GM19463 (cell line): ENCODE measurements at regions not wholly inside any gene's neighbourhood (a gene's known extent, or its start where the extent isn't known, plus 50 kb on each side); places are given as distances from the start of the nearest gene placed in this dataset.

ENCODE experiments used
- ATAC-seq: cut with Tn5 transposase; IDR thresholded peaks from one replicate; pipeline ENCODE4 v1.9.1; 2021; ENCODE audit warnings: mild to moderate bottlenecking, moderate library complexity; ENCODE audit not compliant: unreplicated experiment

DNA sequence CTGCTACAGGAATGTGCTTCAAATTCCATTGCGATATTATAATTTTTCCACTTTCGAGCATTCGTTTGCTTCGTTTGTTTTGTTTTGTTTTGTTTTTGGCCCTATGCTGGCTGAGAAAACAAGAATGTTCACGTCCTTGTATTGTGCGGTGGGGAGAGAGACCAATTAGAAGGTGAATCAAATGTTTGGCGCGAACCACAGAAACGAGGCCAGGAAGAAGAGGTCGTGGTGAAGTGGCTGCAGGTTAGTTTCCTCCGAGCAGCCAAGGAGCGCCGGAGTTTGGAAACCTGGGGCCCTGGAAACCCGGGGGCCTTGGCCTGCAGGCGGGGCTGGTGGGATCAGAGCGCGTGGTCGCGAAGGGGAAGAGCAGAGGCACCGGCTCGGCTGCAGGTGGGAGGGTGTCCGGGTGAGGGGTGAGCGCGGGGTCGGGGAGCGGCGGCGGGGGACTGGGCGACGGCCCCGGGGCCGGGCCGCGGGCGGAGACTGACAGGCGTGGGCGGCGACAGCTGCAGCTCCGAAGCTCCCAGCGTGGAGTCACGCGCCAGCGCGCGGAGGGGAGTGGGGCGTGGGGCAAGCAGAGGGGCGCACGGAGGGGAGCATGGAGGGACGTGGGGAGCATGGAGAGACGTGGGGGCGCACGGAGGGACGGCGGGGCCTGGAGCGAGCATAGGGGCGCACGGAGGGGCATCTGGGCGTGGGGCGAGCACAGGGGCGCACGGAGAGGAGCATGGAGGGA, 141.5 kb upstream of the PDE10A start:
- ATAC-seq: no peak

DNA sequence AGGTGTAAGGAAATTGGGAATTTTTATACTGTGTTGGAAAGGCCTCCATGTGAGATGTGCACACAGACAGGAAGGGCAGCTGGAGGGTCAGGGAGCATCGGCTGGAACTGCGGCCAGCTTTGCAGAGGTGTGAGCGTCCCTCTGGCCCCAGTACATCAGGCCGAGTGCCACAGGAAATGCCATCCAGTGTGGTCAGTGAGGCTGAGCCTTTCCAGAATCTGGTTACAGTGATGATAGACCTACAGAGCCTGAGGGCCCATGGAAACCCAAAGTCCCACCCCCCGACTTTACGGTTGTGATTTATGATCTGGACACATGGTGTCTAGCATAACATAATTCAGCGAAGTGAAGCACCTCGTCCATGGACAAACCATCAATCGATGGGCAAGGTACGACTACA, 137.3 kb upstream of the PDE10A start:
- ATAC-seq: no peak

DNA sequence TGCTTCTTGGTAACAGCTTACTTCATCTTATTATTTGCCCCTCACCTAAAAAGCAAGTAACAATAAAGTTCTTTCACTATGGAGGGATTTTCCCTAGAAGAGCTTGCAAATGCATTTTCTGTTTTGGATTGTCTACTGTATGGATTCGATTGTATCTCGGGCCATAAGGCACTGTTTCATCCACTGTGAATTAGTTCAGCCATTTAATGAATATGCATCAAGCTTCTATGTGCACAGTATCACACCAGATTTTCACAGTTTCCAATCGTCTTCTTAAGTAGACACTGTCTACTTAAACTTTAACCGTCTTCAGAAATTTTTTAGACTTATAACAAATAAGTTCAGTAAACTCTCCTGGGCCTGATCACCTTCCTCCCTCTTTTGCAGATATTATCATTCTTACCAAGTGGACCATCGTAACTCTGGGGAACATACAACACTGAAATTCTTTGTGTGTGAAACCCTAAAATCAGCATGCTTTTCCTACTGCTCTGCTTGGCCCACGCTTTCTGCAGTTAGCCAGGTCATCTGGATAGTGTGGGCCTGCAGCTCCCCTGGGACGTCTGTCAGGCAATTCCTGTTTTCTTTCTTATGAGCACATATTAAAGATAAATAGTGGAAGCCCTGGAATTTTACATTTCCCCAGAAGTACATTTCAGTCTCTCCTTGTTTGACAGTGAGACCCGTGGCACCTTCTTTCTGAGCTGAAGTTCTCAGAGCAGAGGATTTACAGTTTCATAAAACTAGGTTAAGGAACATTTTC, 136.5 kb upstream of the PDE10A start:
- no peak for ATAC-seq

DNA sequence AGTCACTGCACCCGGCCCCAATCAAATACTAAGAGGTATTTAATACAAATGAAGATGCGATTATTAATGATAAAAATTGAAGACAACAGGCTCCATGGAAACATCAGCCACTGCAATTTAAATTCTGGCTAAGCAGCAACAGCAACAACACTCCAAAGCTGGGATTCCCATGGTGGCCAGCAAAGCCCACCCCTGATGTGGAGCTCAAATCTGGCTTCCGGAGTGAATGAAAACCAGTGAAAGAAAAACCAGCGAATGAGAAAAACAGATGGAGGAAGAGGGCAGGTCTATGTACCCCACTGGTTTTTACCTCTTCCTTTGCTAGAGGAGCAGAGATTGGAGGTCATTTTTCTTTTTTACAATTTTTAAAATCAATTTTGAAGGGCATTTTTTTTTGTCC, 135.9 kb upstream of the PDE10A start:
- ATAC-seq: no peak

DNA sequence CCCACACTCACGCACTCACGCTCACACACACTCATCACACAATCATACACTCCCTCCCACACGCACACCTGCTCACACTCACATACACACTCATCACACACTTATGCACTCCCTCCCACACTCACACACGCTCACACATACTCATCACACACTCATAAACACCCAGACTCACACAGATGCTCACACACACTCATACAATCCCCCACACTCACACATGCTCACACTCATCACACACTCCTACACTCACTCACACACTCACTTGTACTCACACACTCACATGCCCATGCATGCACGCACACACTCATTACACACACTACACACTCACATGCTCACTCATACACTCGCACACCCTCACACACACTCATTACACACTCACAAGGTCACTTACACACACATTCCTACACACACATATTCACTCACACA, 131.1 kb upstream of the PDE10A start:
- no peak for ATAC-seq

DNA sequence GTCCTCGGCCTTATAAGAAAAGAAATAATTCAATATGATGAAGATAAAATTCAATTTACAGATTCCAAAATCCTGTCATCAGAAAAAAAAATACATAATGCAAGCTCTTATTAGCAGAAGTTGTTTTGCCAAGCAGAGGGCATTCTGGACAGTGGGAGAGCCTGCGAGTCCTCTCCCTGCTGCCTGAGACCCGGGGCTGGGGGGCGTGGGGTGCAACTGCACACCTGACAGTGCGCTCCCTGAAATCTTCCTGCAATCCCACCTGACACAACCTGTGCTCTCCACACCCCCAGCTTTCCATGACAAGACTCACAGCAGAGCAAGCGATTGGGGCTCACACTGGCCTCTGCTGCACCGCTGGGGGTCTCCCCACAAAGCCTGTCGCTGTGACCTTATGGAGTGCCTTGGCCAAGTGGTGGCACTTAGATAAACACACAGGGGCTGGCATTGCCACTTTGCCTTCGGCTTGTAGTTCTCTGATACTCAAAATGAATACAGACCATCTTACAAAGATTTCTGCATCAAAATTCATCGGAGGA, 130.3 kb upstream of the PDE10A start:
- no peak for ATAC-seq

DNA sequence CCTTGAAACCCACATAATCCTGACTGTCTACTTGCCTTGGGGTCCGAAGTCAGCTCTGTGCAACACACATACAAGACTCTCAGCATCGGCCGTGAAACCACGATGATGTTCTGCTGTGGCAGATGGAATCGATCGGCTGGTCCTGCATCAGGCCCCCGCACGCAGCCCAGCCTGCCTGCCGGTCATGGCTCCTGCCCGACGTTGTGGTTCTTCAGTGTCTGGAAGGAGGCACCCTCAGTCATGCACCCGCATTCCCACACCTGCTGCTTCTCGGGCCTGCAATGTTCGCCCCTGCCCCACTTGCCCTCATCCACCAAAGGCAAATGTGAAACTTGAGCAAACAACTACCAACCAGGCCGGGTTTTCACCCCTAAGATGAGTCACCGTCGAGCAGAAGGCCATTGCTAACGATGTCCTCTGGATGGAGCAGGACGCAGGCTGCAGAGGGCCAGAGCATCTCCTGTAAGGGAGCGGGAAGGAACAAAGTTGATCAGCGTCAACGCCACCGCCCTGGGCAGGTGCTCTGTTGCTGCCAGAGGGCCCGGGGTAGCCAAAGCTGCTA, 128.9 kb upstream of the PDE10A start:
- ATAC-seq: no peak

DNA sequence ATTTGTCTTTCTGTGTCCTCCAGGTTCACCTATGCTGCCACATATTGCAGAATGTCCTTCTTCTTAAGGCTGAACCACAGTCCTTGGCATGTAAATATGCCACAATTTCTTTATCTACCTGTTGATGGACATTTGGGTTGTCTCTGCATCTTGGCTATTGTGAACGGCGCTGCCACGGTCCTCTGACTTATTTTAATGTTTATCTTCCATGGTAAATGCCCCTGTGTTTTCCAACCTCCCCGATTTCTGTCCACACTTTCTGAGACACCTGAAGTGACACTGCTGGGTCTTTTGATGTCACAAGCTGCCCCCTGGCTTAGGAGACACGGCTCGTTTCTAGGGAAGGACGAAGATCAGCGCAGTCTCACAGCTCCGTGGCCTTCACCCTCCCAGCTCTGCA, 128.3 kb upstream of the PDE10A start:
- no peak for ATAC-seq

DNA sequence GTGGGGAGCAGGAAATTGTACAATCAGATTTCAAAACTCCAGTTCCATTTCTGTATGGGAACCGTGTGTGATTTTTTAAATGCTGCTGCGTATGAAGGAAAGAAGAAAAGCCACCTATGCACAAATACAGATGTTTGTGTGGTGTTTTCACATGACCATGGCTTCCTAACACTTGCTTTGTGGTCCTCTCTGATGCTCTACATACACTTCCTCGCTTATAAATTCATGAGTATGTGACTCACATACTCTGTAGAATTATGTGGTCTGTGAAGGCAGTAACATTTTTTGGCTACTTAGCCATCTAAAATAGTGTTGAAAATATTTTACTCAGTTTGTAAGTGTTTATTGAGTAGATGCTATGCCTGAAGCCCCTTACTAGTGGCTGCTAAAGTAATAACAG, 119.8 kb upstream of the PDE10A start:
- no peak for ATAC-seq

DNA sequence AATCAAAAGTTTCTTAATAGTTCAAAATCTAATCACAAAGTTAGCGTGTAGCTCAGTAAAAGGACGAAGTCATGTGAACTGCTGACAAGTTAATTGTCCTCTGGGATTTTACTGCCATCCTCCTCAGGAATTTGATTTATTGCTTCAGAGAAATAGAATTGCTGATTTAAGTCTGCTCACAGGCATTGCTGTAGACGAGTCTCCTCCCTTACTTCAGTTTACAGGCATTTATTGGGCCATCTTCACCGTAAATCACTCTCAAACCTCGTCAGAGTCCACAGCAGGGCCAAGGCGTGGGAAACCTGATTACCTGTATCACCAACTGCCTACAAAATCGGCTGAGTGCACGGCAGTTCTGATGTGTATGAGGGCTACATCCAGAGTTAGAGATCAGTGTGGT, 119.1 kb upstream of the PDE10A start:
- ATAC-seq: no peak

DNA sequence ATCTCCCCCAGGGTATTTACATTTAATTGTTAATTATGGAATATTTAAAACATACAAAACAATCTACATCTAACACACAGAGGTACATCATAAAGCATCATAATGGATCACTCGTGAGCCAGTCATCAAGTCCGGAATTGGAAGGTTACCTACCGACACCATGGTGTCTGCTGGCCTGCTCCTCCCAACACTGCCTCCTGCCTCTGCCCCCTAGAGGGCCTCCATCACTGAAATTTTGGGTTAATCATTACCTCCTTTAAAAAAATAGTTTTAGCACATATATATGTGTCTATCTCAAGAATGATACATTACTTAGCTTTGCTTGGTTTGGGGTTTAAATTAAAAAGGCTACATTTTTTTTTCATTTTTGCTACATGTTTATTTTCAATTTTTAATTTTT, 114.6 kb upstream of the PDE10A start:
- no peak for ATAC-seq

DNA sequence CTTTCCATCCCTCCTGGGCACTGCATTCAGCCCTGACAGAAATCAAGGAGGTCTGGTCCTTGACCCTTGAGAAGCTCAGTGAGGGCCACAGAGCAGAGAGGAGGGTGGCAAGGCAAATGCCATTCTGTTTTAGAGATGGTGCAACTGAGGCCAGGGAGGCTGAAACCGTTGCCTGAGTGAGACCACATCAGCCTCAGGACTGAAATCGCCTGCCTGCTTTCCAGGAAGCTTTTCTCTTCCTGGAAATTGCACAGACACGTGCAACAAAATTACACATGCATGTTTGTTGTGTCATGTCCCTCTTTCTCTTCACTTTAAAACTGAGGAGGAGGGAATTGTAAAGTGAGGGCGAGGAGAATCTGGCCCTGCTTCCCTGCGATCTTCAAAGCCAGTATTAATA, 113.7 kb upstream of the PDE10A start:
- no peak for ATAC-seq

DNA sequence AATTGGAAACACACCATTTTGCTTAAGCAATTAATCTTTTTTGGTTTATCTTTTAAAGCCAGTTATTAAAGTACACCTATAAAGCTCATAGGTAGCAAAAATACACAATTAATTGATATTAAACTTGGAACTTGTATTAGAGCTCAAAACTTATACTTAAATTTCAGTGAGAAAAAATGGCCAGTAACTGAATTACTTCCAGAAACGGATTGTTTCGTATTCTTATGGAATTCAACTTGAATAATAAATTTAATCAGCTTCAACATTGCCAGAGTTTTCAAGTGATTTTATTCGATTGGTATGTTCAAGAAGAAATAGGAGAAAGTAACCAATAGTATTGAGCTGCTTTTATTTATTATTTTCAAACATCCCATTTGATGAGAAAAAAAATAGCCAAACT, 112.7 kb upstream of the PDE10A start:
- no peak for ATAC-seq

DNA sequence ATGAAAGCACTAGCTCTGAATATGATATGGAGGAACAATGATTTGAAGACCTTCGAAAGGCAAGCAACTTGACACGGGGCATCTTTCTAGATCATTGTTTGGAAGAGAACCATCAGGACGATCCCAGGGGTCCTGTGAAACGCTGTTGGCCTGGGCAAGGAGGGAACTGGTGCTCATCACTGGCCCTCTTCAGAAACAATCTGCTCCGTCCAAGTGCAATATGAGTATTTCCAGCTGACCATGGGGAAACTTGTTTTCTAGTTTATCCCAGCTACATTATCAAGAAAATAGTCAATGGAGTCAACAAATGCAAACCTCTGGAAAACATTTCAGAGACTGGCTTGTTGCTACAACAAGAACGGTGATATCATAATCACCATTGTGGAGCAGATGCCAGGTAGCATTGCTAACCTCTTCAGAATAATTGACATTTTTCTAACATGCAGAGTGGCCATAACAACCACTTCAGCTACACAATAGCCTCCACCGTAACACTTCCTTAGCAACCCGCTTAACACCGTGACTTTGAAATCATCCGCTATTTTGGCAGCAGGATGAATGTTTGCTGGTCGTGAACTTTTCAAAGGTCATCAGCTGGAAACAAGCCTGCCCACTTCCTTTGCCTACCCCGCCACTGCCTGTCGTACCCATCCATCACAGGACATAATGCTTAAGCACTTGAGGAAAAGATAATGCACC, 112.0 kb upstream of the PDE10A start:
- no peak for ATAC-seq

DNA sequence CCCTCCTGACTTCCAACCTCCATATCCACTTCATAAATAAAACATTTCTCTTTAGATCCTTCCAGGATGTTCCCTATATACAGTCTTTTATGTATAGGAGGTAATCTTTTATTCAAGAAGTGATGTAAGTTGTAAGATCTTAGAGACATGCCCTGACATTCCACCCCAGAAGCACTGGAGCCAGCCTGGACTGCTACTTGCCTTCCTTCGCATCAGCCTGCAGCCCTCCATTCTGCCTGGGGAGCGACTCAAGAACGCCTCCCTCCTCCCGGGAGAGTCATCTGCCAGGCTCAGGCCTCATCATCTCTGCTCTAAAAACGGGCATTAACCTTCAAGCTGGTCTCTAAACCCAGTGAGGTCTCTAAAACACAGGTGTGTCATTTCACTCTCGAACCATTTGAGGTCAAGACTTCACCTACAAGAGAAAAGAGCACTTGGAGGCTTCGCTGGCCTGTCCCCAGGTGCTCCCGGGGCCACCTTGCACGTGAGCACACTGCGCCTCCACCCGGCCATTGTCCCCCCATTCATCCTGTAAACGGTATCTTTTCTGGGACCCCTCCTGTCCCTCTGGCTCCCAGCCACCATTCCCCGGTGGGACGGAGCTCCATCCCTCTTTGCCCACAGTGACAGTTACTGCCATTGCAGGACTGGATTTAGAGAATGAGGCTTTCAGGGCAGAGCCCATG, 107.5 kb upstream of the PDE10A start:
- ATAC-seq: no peak

DNA sequence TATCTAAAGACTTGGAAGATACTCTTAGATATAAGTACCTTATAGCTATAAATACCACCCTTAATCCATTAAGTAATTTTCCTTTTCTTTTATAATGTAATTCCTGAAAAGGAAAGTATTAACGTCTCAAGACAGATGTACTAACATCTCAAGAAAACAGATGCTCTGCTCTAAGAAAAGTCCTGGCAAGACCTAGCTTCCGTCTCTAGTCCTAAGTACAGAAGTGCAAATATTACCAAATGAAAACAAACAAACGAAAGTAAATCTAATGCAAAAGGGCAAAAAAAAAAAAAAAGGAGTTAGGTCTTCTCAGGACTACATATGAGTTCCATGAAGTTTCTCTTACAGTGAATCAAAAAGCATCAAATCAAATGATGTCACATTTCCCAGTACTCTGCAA, 106.8 kb upstream of the PDE10A start:
- no peak for ATAC-seq

DNA sequence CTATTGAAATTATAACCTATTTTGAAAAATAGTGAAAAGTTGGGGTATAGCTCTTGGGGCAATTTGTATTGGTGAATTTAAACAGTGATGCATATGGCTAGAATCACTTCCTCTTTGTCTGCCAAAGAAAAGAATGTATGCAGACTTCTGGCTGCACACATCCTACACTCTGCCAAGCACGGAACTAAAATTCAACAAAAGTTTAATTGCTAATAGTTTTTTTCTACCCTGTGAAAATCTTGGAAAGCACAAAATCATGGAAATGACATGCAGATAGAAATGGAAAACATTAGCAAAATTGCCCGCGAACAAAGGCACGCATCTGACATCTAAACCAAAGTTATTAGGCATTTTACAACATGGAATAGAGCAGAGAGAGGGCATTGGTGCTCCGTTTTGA, 106.4 kb upstream of the PDE10A start:
- ATAC-seq: no peak

DNA sequence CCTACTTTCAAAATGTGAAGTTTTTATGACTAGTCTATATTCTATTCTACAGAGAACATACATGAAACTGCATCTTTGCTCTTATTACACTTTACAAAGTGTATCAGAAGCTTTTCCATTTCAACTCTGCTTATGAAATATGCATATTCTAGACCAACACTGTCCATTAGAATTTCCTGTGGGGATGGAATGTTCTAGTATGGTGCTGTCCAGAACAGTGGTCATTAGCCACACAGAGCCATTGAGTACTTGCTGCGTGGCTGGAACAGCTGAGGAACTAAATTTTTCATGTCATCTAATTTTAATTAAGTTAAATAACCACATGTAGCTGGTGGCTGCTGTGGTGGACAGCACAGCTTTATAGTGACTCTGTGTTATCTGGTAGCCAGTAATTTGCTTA, 105.9 kb upstream of the PDE10A start:
- ATAC-seq: no peak

DNA sequence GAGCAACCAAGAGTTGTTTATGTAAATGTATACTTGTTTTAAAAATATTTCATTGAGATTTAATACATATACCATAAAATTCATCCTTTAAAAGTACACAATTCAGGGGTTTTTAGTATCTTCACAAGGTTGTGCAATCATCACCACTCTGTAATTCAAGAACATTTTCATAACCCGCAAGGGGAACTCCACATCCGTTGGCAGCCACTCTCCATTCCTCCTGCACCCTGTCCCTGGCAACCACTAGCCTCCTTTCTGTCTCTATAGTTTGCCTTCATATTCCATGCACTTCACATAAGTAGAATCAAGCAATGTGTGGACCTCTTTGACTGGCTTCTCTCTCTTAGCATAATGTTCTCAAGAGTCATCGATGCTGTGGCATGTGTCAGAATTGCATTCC, 104.2 kb upstream of the PDE10A start:
- no peak for ATAC-seq

DNA sequence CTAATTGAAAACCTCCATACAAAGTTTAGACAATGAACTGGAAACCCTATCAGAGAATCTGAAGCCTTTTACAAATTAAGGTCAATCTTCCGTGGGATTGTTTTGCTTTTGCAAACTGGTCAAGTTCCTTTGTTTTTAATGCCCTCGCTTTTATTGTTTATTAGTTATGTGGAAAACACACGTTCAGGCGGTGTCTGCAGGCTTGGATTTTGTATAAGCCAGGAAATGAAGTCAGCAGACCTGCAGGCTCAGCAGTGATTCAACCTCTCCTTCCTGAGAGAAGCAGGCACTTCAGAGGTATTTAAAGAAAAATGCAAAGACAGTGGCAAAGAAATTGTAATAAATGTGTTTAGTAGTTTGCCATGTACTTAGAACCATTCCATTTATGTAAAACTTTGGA, 103.4 kb upstream of the PDE10A start:
- ATAC-seq: no peak

DNA sequence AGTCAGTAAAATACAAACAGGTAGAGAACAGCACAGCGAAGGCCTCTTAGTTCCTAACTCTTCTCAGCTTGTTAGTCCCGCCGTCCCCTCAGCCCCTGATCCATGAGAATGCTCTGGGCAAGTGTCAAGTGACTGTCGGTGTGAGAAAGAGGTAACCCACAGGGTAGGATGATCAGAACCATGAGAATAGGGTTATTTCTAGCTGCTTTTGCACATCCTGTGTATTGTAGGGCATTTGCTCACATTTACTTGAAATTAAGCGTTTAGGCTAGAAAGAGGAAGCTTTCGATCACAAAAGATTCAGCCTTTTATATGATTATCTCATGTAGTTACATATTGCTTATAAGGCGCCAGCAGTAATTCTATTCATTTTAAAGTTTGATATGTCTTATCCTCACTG, 103.0 kb upstream of the PDE10A start:
- ATAC-seq: no peak
